Upper lobe of right lung (tissue), 1 donor: ENCODE measurements at regions not wholly inside any gene's neighbourhood (a gene's known extent, or its start where the extent isn't known, plus 50 kb on each side); places are given as distances from the start of the nearest gene placed in this dataset.

Source experiments
- ATAC-seq: fragments of 200-7000 bp; cut with Tn5 transposase; one replicate; pipeline ENCODE4 v1.9.1; 2020; ENCODE audit warnings: mild to moderate bottlenecking, moderate library complexity
- DNase-seq: peaks from one replicate; pipeline ENCODE4 v3.0.0-alpha.2; 2020
- H3K27ac ChIP-seq: fragments of 200-600 bp; one replicate; pipeline ENCODE4 v1.8.0; 2022
- H3K27me3 ChIP-seq: fragments of 200-600 bp; one replicate; pipeline ENCODE4 v1.8.0; 2022; ENCODE audit warnings: mild to moderate bottlenecking
- H3K36me3 ChIP-seq: fragments of 200-600 bp; one replicate; pipeline ENCODE4 v1.8.0; 2022
- H3K4me1 ChIP-seq: fragments of 200-600 bp; one replicate; pipeline ENCODE4 v1.8.0; 2022
- H3K4me3 ChIP-seq: fragments of 200-600 bp; one replicate; pipeline ENCODE4 v1.8.0; 2022; ENCODE audit warnings: mild to moderate bottlenecking
- H3K9me3 ChIP-seq: fragments of 200-600 bp; one replicate; pipeline ENCODE4 v1.8.0; 2022
- intact Hi-C: fragments of 100-400 bp; cut with DNase I; formaldehyde crosslinking; loops from one replicate; pipeline ENCODE4 v1.11.0; 2022
- TF ChIP-seq, protein P1 (sequence below): fragments of 200-600 bp; IDR thresholded peaks from one replicate; pipeline ENCODE4 v1.8.0; 2022; ENCODE audit warnings: antibody characterized with exemption
- donor health status: DM: no; HTN: yes; CAD: no; lungs with severe emphysema.

DNA sequence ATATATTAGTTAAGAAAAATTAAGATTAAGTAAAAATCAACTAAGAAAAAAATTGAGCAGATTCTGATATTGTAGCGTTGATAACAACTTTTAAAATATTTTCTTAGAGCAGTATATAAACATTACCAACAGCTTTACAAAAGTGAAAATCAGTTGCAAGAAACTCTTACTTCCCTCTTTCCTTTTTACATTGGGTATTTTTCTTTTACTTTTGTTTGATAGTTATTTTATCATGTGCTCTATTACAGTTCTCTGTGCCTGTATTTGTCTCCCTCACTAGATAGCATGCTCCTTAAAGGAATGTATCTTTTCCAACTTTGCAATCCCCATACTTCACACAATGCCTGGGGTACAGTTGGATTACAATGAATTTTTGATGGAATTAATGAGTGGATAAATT, 87.5 kb upstream of the P3H2 start:
- Histone ChIP-seq H3K4me3 (no peak overlapping the region), H3K4me1 (no peaks in the 10 kb centered on the region), H3K36me3 (no peaks in the 10 kb centered on the region), H3K9me3 (no peaks in the 10 kb centered on the region), H3K27ac (no peak overlapping the region), H3K27me3 (no peaks in the 10 kb centered on the region)
- intact Hi-C loops = loop anchor here (10.0 kb wide), 1 partner anchor 243 kb away; no protein-coding TSS in a partner anchor
- DNase-seq (no peak), ATAC-seq (no peak)
- TF ChIP-seq, protein P1, sequence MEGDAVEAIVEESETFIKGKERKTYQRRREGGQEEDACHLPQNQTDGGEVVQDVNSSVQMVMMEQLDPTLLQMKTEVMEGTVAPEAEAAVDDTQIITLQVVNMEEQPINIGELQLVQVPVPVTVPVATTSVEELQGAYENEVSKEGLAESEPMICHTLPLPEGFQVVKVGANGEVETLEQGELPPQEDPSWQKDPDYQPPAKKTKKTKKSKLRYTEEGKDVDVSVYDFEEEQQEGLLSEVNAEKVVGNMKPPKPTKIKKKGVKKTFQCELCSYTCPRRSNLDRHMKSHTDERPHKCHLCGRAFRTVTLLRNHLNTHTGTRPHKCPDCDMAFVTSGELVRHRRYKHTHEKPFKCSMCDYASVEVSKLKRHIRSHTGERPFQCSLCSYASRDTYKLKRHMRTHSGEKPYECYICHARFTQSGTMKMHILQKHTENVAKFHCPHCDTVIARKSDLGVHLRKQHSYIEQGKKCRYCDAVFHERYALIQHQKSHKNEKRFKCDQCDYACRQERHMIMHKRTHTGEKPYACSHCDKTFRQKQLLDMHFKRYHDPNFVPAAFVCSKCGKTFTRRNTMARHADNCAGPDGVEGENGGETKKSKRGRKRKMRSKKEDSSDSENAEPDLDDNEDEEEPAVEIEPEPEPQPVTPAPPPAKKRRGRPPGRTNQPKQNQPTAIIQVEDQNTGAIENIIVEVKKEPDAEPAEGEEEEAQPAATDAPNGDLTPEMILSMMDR = no peak

- H3K36me3 ChIP-seq = no peaks in the 10 kb centered on the region
- no peaks in the 10 kb centered on the region for H3K9me3 ChIP-seq
- H3K4me1 ChIP-seq = no peaks in the 10 kb centered on the region
- H3K27ac ChIP-seq = no peak overlapping the region
- H3K27me3 ChIP-seq = no peaks in the 10 kb centered on the region
- TF ChIP-seq, protein P1 = no peak
- DNase-seq (no peak), ATAC-seq (no peak)
- intact Hi-C loops = loop anchor here (10.0 kb wide), 1 partner anchor 241 kb away; no protein-coding TSS in a partner anchor
- no peak overlapping the region for H3K4me3 ChIP-seq
Measured at GRCh38 chr3:190205739-190206138, 85.0 kb upstream of the P3H2 start.

DNA sequence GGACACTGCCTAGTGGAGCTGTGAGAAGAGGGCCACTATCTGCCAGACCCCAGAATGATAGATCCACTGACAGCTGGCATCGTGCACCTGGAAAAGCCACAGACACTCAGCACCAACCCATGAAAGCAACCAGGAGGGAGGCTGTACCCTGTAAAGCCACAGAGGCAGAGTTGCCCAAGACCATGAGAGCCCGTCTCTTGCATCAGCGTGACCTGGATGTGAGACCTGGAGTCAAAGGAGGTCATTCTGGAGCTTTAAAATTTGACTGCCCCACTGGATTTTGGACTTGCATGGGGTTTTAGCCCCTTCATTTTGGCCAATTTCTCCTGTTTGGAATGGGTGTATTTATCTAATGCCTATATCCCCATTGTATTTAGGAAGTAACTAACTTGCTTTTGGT, 83.5 kb upstream of the P3H2 start:
- Histone ChIP-seq H3K36me3 (no peaks in the 10 kb centered on the region), H3K27ac (no peak overlapping the region), H3K4me3 (no peak overlapping the region), H3K9me3 (no peaks in the 10 kb centered on the region), H3K4me1 (no peaks in the 10 kb centered on the region), H3K27me3 (no peaks in the 10 kb centered on the region)
- ATAC-seq (no peak), DNase-seq (no peak)
- intact Hi-C loops = loop anchor here (10.0 kb wide), 1 partner anchor 239 kb away; no protein-coding TSS in a partner anchor
- TF ChIP-seq, protein P1 = no peak

DNA sequence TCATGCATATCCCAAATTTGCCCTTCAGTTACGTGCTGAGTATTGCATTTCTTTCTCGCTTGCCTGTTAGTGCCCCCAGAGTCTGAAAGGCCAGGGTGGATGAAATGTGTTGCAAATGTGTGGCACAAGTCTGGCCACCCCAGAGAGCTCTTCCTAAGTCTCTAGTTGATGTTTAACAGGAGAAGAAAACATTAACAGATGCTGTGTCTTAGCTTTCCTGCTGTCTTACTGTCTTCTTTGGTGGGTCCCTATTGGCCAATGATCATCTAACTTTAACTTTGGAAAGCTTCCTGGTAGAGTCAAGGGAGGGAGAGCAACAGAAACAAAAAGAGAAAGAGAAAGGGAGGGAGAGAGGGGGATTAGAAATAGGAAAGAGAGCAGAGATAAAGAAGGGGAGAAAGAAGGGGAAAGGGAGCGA, 76.7 kb upstream of the P3H2 start:
- Histone ChIP-seq H3K36me3 (no peaks in the 10 kb centered on the region), H3K27ac (no peak overlapping the region), H3K9me3 (no peaks in the 10 kb centered on the region), H3K4me1 (no peaks in the 10 kb centered on the region), H3K27me3 (no peaks in the 10 kb centered on the region), H3K4me3 (no peak overlapping the region)
- DNase-seq = no peak
- ATAC-seq = no peak
- TF ChIP-seq, protein P1 = no peak
- intact Hi-C loops = no loop called here

GRCh38 chr3:190194506-190194905, 73.8 kb upstream of the P3H2 start:
- Histone ChIP-seq H3K36me3 (no peaks in the 10 kb centered on the region), H3K4me1 (no peaks in the 10 kb centered on the region), H3K27me3 (no peaks in the 10 kb centered on the region), H3K27ac (no peak overlapping the region), H3K4me3 (no peak overlapping the region), H3K9me3 (no peaks in the 10 kb centered on the region)
- intact Hi-C loops = no loop called here
- TF ChIP-seq, protein P1 = no peak
- ATAC-seq (no peak), DNase-seq (no peak)

GRCh38 chr3:190193210-190193609, 72.5 kb upstream of the P3H2 start:
- intact Hi-C loops = no loop called here
- TF ChIP-seq, protein P1 = no peak

More at GRCh38 chr3:190193210-190193609, 72.5 kb upstream of the P3H2 start:
- H3K4me1 ChIP-seq = no peaks in the 10 kb centered on the region
- no peak overlapping the region for H3K4me3 ChIP-seq
- no peaks in the 10 kb centered on the region for H3K27me3 ChIP-seq
- H3K36me3 ChIP-seq = no peaks in the 10 kb centered on the region
- no peak for ATAC-seq
- no peaks in the 10 kb centered on the region for H3K9me3 ChIP-seq
- no peak overlapping the region for H3K27ac ChIP-seq
- no peak for DNase-seq
